Duodenal mucosa (tissue), 2 donors: ENCODE measurements at regions not wholly inside any gene's neighbourhood (a gene's known extent, or its start where the extent isn't known, plus 50 kb on each side); places are given as distances from the start of the nearest gene placed in this dataset.

Source experiments
- H3K27ac ChIP-seq: one replicate; pipeline ENCODE4 v1.7.0; 2013; ENCODE audit warnings: low read depth, low read length
- H3K27me3 ChIP-seq, 2 donors: one replicate each; pipeline ENCODE4 v1.7.0; 2013; ENCODE audit warnings: low read length in 2 of 2, control low read depth in 1 of 2; ENCODE audit not compliant: insufficient read depth in 2 of 2, control insufficient read depth in 1 of 2
- H3K36me3 ChIP-seq, 2 donors: one replicate each; pipeline ENCODE4 v1.7.0; 2013; ENCODE audit warnings: low read length in 2 of 2, control low read depth in 1 of 2; ENCODE audit not compliant: insufficient read depth in 2 of 2, control insufficient read depth in 1 of 2
- H3K4me1 ChIP-seq, 2 donors: one replicate each; pipeline ENCODE4 v1.7.0; 2013; ENCODE audit warnings: low read length in 2 of 2, control low read depth in 1 of 2; ENCODE audit not compliant: insufficient read depth in 2 of 2, control insufficient read depth in 1 of 2
- H3K4me3 ChIP-seq, 2 donors: one replicate each; pipeline ENCODE4 v1.7.0; 2013; ENCODE audit warnings: low read length in 2 of 2, low read depth in 1 of 2
- H3K9ac ChIP-seq, 2 donors: one replicate each; pipeline ENCODE4 v1.7.0; 2013; ENCODE audit warnings: low read length in 2 of 2, low read depth in 1 of 2
- H3K9me3 ChIP-seq, 2 donors: one replicate each; pipeline ENCODE4 v1.7.0; 2013; ENCODE audit warnings: low read length in 2 of 2, control low read depth in 1 of 2; ENCODE audit not compliant: control insufficient read depth in 1 of 2

GRCh38 chr18:51525453-51526225 is 328.2 kb upstream of the MEX3C start:
- Histone ChIP-seq H3K9ac (no peak overlapping the region), H3K4me3 (no peak overlapping the region), H3K9me3 (no peaks in the 10 kb centered on the region), H3K27ac (no peak overlapping the region), H3K36me3 (no peaks in the 10 kb centered on the region), H3K27me3 (peaks cover 0 to 3% of the 10 kb centered on the region in 2 donors), H3K4me1 (no peaks in the 10 kb centered on the region)

GRCh38 chr18:51527826-51528225 is 330.3 kb upstream of the MEX3C start:
- H3K27ac ChIP-seq: no peak overlapping the region
- no peak overlapping the region for H3K9ac ChIP-seq
- H3K4me1 ChIP-seq: no peaks in the 10 kb centered on the region
- H3K4me3 ChIP-seq: no peak overlapping the region
- no peaks in the 10 kb centered on the region for H3K9me3 ChIP-seq
- peaks cover 0 to 3% of the 10 kb centered on the region in 2 donors for H3K27me3 ChIP-seq
- no peaks in the 10 kb centered on the region for H3K36me3 ChIP-seq

- Histone ChIP-seq H3K36me3 (no peaks in the 10 kb centered on the region), H3K27ac (no peak overlapping the region), H3K4me3 (no peak overlapping the region), H3K4me1 (no peaks in the 10 kb centered on the region), H3K9me3 (no peaks in the 10 kb centered on the region), H3K27me3 (no peaks in the 10 kb centered on the region), H3K9ac (no peak overlapping the region)
Measured at GRCh38 chr18:51531501-51531900, 334.0 kb upstream of the MEX3C start.

GRCh38 chr18:51537487-51537886 is 340.0 kb upstream of the MEX3C start:
- H3K4me1 ChIP-seq: no peaks in the 10 kb centered on the region
- H3K9ac ChIP-seq: no peak overlapping the region
- no peaks in the 10 kb centered on the region for H3K9me3 ChIP-seq
- no peaks in the 10 kb centered on the region for H3K36me3 ChIP-seq
- no peak overlapping the region for H3K4me3 ChIP-seq
- H3K27ac ChIP-seq: no peak overlapping the region
- H3K27me3 ChIP-seq: no peaks in the 10 kb centered on the region

- no peaks in the 10 kb centered on the region for H3K27me3 ChIP-seq
- no peak overlapping the region for H3K27ac ChIP-seq
- H3K4me1 ChIP-seq: peaks cover 0 to 4% of the 10 kb centered on the region in 2 donors
- H3K36me3 ChIP-seq: no peaks in the 10 kb centered on the region
- H3K9ac ChIP-seq: no peak overlapping the region
- no peak overlapping the region for H3K4me3 ChIP-seq
- no peaks in the 10 kb centered on the region for H3K9me3 ChIP-seq
Measured at GRCh38 chr18:51540562-51540961, 343.1 kb upstream of the MEX3C start.

- no peaks in the 10 kb centered on the region for H3K9me3 ChIP-seq
- H3K9ac ChIP-seq: no peak overlapping the region
- no peaks in the 10 kb centered on the region for H3K27me3 ChIP-seq
- H3K4me1 ChIP-seq: peaks cover 0 to 4% of the 10 kb centered on the region in 2 donors
- no peaks in the 10 kb centered on the region for H3K36me3 ChIP-seq
- H3K27ac ChIP-seq: no peak overlapping the region
- no peak overlapping the region for H3K4me3 ChIP-seq
Measured at GRCh38 chr18:51541230-51541629, 343.7 kb upstream of the MEX3C start.

- Histone ChIP-seq H3K9me3 (no peaks in the 10 kb centered on the region), H3K36me3 (no peaks in the 10 kb centered on the region), H3K27ac (no peak overlapping the region), H3K4me3 (no peak overlapping the region), H3K27me3 (no peaks in the 10 kb centered on the region), H3K4me1 (peaks cover 0 to 4% of the 10 kb centered on the region in 2 donors), H3K9ac (no peak overlapping the region)
Measured at GRCh38 chr18:51543658-51544155, 346.2 kb upstream of the MEX3C start.

GRCh38 chr18:51545446-51545845 is 348.0 kb upstream of the MEX3C start:
- no peaks in the 10 kb centered on the region for H3K36me3 ChIP-seq
- no peaks in the 10 kb centered on the region for H3K27me3 ChIP-seq
- H3K9ac ChIP-seq: no peak overlapping the region
- H3K9me3 ChIP-seq: no peaks in the 10 kb centered on the region
- H3K27ac ChIP-seq: no peak overlapping the region
- H3K4me3 ChIP-seq: no peak overlapping the region
- peaks cover 0 to 4% of the 10 kb centered on the region in 2 donors for H3K4me1 ChIP-seq

- no peaks in the 10 kb centered on the region for H3K36me3 ChIP-seq
- H3K9ac ChIP-seq: no peak overlapping the region
- no peak overlapping the region for H3K4me3 ChIP-seq
- no peaks in the 10 kb centered on the region for H3K4me1 ChIP-seq
- no peaks in the 10 kb centered on the region for H3K9me3 ChIP-seq
- H3K27ac ChIP-seq: no peak overlapping the region
- H3K27me3 ChIP-seq: peaks cover under 1 to 8% of the 10 kb centered on the region in 2 donors
Measured at GRCh38 chr18:51559198-51559901, 361.9 kb upstream of the MEX3C start.

- H3K27ac ChIP-seq: no peak overlapping the region
- no peaks in the 10 kb centered on the region for H3K36me3 ChIP-seq
- no peak overlapping the region for H3K9ac ChIP-seq
Measured at GRCh38 chr18:51559902-51560287, 362.4 kb upstream of the MEX3C start.

More at GRCh38 chr18:51559902-51560287, 362.4 kb upstream of the MEX3C start:
- Histone ChIP-seq H3K9me3 (no peaks in the 10 kb centered on the region), H3K27me3 (peaks cover 4 to 8% of the 10 kb centered on the region in 2 donors), H3K4me1 (no peaks in the 10 kb centered on the region), H3K4me3 (no peak overlapping the region)
